ENCODE measurements at regions not wholly inside any gene's neighbourhood (a gene's known extent, or its start where the extent isn't known, plus 50 kb on each side); places are given as distances from the start of the nearest gene placed in this dataset.

- no peak for ATAC-seq
- ChIA-PET POLR2A (interaction anchor here (0.6 kb wide), 2 partner anchors 287 to 813 kb away, joined by 3 read pairs; no protein-coding TSS in a partner anchor), CTCF (interaction anchor here (0.9 kb wide), 1 partner anchor 79 kb away, joined by 3 read pairs; no protein-coding TSS in a partner anchor)
- Mint-ChIP-seq H3K36me3 (no peaks in the 10 kb centered on the region), H3K27me3 (ENCODE audit: low read depth) (peaks cover 8% of the 10 kb centered on the region; the same call in 1 of the 2 replicates), H3K4me1 (peaks cover 13% of the 10 kb centered on the region), H3K27ac (no peak overlapping the region), H3K4me3 (no peak overlapping the region), H3K9me3 (peaks cover 8% of the 10 kb centered on the region)
- no peak for DNase-seq (ENCODE audit: low spot score)
- TF ChIP-seq ZSCAN18 (CRISPR knock-in tag; IDR thresholded peaks at IDR 0.05) (no peak), FOXP1 (CRISPR knock-in tag; IDR thresholded peaks at IDR 0.05; ENCODE audit: borderline replicate concordance) (no peak), ARID4B (CRISPR knock-in tag; IDR thresholded peaks at IDR 0.05; ENCODE audit: borderline replicate concordance) (no peak), ATF2 (CRISPR knock-in tag; IDR thresholded peaks at IDR 0.05; ENCODE audit: borderline replicate concordance, low read depth) (no peak), JAZF1 (CRISPR knock-in tag; IDR thresholded peaks at IDR 0.05) (no peak), ZNF281 (CRISPR knock-in tag; IDR thresholded peaks at IDR 0.05) (no peak), MLX (CRISPR knock-in tag; IDR thresholded peaks at IDR 0.05) (no peak), E2F1 (CRISPR knock-in tag; IDR thresholded peaks at IDR 0.05) (no peak)
Observed at GRCh38 chr1:50350421-50350820, 72.8 kb downstream of the DMRTA2 start.

GRCh38 chr1:50349242-50349565 is 74.0 kb downstream of the DMRTA2 start:
- Mint-ChIP-seq H3K9me3 (peaks cover 11% of the 10 kb centered on the region), H3K27ac (no peak overlapping the region), H3K4me1 (peaks cover 13% of the 10 kb centered on the region), H3K27me3 (ENCODE audit: low read depth) (peaks cover 13% of the 10 kb centered on the region), H3K36me3 (no peaks in the 10 kb centered on the region), H3K4me3 (no peak overlapping the region)
- DNase-seq (ENCODE audit: low spot score): no peak
- ChIA-PET POLR2A (no interaction called here), CTCF (interaction anchor here (0.7 to 2.8 kb wide), 26 partner anchors 8 to 1312 kb away, joined by 3 to 31 read pairs (median 5); partner anchors contain the start of genes AGBL4 and ELAVL4)
- peak; percentile 61 for ATAC-seq
- no peak for TF ChIP-seq ATF6 (CRISPR knock-in tag; IDR thresholded peaks at IDR 0.05)
- no peak for TF ChIP-seq ZNF317 (CRISPR knock-in tag; IDR thresholded peaks at IDR 0.05; ENCODE audit: borderline replicate concordance, low read depth)
- no peak for TF ChIP-seq PRRX2 (CRISPR knock-in tag; IDR thresholded peaks at IDR 0.05)
- TF ChIP-seq FOXP4 (CRISPR knock-in tag; IDR thresholded peaks at IDR 0.05): no peak
- no peak for TF ChIP-seq USF2 (CRISPR knock-in tag; IDR thresholded peaks at IDR 0.05)
- TF ChIP-seq RELA (CRISPR knock-in tag; IDR thresholded peaks at IDR 0.05; ENCODE audit: borderline replicate concordance): no peak
- TF ChIP-seq IRF2 (CRISPR knock-in tag; IDR thresholded peaks at IDR 0.05; ENCODE audit: borderline replicate concordance, low read depth): no peak
- TF ChIP-seq ZNF396 (CRISPR knock-in tag; IDR thresholded peaks at IDR 0.05; ENCODE audit: borderline replicate concordance): no peak
- TF ChIP-seq GABPB1 (CRISPR knock-in tag; IDR thresholded peaks at IDR 0.05): no peak

All from WTC11 (cell line).